ENCODE measurements at regions not wholly inside any gene's neighbourhood (a gene's known extent, or its start where the extent isn't known, plus 50 kb on each side); places are given as distances from the start of the nearest gene placed in this dataset.
"Not testable (repeated sequence)": the region's sequence is repeated elsewhere in the genome, so short reads cannot be mapped to it uniquely, and the experiment has no call there.

- intact Hi-C loops (cut with micrococcal nuclease), result no loop called here
These were observed 56.7 kb downstream of the CCDC74A start for GRCh38 chr2:131584380-131584779.

DNA sequence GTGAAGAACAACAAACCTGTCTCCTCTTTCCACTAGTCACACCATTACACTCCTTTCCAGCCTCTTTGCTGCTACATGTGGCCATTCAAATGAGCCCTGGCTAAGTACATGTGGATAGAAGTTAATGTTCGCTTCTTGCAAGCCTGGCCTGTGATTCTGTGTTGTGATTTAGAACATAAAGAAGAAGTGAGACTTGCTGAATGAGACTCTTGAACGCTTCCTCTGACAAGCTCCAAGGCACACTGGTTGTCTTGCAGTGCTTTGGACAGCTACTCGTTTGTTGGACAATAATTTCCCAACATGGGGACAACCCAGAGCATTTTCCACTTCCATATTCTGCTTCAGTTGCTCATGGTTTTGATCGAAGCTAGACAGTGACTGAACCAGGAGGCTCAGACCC lies 57.3 kb downstream of the CCDC74A start:
- intact Hi-C loops (cut with micrococcal nuclease), result no loop called here

- intact Hi-C loops (cut with micrococcal nuclease), result no loop called here
These were observed 60.6 kb downstream of the CCDC74A start for GRCh38 chr2:131588152-131588873.

DNA sequence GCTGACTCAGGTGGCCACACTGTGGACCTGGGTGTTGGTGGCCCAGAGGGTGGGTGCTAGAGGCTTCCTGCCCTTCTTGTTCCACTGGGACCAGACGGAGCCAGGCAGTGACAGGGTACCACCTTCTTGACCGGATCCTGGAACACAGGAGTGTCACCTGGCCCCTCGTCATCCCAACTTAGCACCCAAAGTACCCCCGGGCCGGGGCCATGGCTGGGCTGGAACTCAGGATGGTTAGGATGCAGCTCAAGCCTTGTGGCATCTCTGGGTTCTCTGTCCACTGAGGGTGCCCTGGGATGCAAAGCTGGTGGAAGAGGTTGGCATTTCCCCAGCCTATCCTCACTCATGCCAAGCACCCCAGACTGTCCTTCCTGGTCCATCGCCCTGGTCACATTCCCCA lies 61.4 kb downstream of the CCDC74A start:
- intact Hi-C loops (cut with micrococcal nuclease), result not testable (repeated sequence)

- intact Hi-C loops (cut with micrococcal nuclease), result no loop called here
These were observed 62.7 kb downstream of the CCDC74A start for GRCh38 chr2:131590366-131590765.

GRCh38 chr2:131590896-131591295 lies 63.2 kb downstream of the CCDC74A start:
- intact Hi-C loops (cut with micrococcal nuclease), result no loop called here

GRCh38 chr2:131596561-131596960 lies 68.9 kb downstream of the CCDC74A start:
- intact Hi-C loops (cut with micrococcal nuclease), result not testable (repeated sequence)

- intact Hi-C loops (cut with micrococcal nuclease), result not testable (repeated sequence)
These were observed 74.8 kb downstream of the CCDC74A start for GRCh38 chr2:131602444-131602843.

DNA sequence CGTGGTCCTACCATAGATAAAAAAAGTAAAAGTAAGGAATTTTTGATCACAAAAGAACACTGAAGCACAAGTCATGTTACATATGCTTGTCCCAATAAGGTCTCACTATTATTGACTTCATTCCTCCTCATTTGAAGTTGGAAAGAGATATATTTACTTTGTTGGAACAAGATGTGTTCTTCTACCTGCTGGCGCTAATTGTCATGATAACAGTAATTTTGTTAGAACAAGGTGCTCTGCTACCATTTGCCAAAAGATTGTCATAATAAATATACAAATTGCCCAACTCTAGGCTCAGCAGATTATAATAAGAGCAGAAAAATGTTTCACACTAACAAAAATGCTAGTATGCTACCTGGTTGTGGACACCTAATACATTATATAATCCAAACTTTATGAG lies 77.0 kb downstream of the CCDC74A start:
- intact Hi-C loops (cut with micrococcal nuclease), result not testable (repeated sequence)

DNA sequence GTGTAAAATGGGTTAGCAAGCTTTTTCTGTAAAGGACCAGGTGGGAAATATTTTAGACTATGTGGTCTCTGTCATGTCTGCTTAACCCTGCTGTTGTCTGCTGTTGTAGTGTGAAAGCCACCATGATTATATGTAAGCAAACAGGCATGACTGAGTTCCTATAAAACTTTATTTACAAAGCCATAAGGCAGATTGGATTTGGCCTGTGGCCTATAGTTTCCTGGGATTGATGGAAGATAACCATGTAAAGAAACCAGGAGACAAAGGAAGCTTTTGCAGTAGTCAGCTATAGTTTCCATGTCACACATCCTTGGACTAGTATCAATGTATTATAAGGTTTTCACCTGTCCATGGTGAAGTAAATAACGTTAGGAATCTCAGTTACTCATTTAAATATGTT lies 78.7 kb downstream of the CCDC74A start:
- intact Hi-C loops (cut with micrococcal nuclease), result not testable (repeated sequence)

DNA sequence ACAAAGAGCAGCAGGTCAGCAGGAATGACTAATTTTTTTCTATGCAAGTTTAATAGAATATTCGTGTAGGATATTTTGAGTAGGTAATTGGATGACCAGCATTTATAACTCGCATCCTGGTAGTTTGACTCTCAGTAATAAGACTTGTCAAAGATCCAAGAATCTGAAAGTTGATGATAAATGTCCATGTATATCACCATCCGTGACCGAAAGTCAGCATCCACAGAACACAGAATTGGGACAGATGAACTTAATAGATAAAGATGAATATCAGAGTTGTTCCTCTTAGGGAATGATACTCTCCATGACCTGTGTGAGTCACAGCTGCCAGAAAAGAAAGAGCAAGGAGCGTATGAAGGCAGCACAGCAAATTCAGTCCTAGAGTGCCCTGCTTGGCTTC lies 79.4 kb downstream of the CCDC74A start:
- intact Hi-C loops (cut with micrococcal nuclease), result not testable (repeated sequence)

GRCh38 chr2:131614539-131614938 lies 86.9 kb downstream of the CCDC74A start:
- intact Hi-C loops (cut with micrococcal nuclease), result not testable (repeated sequence)

- intact Hi-C loops (cut with micrococcal nuclease), result not testable (repeated sequence)
These were observed 90.6 kb downstream of the CCDC74A start for GRCh38 chr2:131618320-131618719.

GRCh38 chr2:131622874-131623273 lies 95.2 kb downstream of the CCDC74A start:
- intact Hi-C loops (cut with micrococcal nuclease), result not testable (repeated sequence)

- intact Hi-C loops (cut with micrococcal nuclease), result not testable (repeated sequence)
These were observed 98.3 kb downstream of the CCDC74A start for GRCh38 chr2:131626011-131626410.

GRCh38 chr2:131626565-131626964 lies 98.9 kb downstream of the CCDC74A start:
- intact Hi-C loops (cut with micrococcal nuclease), result not testable (repeated sequence)

DNA sequence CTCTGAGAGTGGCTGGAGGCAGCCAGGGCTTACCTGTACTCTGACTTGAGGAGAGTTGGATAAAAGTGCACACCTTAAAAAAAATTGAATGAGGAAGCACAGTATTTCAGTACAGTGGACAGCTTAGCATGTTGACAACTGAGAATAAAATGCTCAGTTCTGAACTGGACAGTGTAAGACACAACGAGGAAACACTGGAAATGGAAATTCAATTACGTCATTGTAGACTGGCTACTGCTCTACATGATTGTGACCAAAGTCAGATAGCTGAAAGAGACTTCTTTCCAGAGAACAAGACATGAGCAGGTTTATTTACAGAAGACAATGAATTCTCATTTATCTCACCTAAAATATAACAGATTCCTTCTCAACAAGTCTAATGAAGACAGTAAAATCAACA lies 100.1 kb downstream of the CCDC74A start:
- intact Hi-C loops (cut with micrococcal nuclease), result not testable (repeated sequence)

GRCh38 chr2:131631648-131632047 lies 104.0 kb downstream of the CCDC74A start:
- intact Hi-C loops (cut with micrococcal nuclease), result not testable (repeated sequence)

DNA sequence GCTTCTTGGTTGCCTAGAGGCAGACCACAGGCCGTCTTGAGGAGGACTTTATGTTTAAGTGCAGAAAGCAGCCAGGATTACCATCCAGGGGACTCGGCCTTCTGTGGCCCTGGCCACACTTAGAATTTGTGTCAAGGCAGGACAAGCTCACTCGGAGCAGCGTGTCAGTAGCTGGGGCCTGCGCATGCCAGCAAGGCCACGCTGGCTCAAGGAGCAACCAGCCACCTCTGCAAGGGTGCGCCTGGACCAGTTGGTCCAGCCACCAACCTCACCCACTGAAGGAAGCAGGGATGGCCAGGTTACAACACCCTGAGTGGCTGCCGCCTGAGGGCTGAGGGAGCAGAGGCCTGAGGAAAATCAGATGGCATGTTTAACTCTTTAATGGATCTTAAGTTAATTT lies 105.7 kb downstream of the CCDC74A start:
- intact Hi-C loops (cut with micrococcal nuclease), result not testable (repeated sequence)

DNA sequence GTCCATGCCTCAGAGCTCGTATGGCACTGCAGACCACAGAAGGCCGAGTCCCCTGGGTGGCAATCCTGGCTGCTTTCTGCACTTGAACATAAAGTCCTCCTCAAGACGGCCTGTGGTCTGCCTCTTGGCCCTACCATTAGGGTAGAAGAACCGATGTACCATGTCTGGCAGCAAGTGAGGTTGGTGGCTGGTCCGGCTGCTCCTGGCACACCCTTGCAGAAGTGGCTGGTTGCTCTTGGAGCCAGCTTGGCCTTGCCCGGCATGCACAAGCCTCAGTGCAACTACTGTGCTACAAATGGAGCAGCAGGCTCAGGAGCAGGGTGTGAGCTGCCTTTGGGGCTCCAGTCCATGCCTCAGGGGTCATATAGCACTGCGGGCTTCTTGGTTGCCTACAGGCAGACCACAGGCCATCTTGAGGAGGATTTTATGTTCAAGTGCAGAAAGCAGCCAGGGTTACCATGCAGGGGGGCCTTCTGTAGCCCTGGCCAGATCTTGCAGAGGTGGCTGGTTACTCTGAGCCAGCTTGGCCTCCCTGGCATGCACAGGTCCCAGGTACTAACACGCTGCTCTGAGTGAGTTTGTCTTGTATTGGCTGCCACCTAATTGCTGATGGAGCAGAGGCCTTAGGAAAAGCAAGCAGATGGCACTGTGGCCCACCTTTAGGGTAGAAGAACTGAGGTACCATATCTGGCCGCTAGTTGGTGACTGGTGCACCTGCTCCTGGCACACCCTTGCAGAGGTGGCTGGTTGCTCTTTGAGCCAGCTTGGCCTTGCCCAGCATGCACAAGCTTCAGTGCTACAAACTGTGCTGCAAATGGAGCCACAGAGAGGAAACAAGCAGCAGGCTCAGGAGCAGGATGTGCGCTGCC lies 106.4 kb downstream of the CCDC74A start:
- intact Hi-C loops (cut with micrococcal nuclease), result not testable (repeated sequence)

- intact Hi-C loops (cut with micrococcal nuclease), result no loop called here
These were observed 107.9 kb downstream of the CCDC74A start for GRCh38 chr2:131635611-131636010.

DNA sequence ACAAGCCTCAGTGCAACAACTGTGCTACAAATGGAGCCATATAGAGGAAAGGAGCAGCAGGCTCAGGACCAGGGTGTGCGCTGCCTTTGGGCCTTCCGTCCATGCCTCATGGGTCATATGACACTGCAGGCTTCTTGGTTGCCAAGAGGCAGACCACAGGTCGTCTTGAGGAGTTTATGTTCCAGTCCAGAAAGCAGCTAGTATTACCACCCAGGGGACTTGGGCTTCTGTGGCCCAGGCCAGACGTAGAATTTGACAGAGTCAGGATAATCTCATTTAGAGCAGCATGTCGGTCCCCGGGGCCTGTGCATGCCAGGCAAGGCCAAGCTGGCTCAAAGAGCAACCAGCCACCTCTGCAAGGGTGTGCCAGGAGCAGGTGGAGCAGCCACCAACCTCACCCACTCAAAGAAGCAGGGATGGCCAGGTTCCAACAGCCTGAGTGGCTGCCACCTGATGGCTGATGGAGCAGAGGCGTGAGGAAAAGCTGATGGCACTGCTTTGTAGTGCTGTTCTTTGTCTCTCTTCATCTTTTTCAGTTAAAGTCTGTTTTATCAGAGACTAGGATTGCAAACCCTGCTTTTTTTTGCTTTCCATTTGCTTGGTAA lies 109.1 kb downstream of the CCDC74A start:
- intact Hi-C loops (cut with micrococcal nuclease), result not testable (repeated sequence)

All from T-helper 1 cell treated with Interleukin-12 subunit alpha and Interleukin-12 subunit beta and Interleukin-4 antibody, amounts not matched to agents 30 ng/mL and 1 ng/mL, for 36 hours (primary cell).